ENCODE measurements at regions not wholly inside any gene's neighbourhood (a gene's known extent, or its start where the extent isn't known, plus 50 kb on each side); places are given as distances from the start of the nearest gene placed in this dataset.

- Histone ChIP-seq H3K4me1 (ENCODE audit: insufficient read depth) (no peaks in the 10 kb centered on the region), H3K36me3 (replicated peaks; ENCODE audit: insufficient read depth, low read depth) (no peaks in the 10 kb centered on the region), H3K9me2 (replicated peaks; ENCODE audit: insufficient read depth) (no peaks in the 10 kb centered on the region), H2AFZ (no peak overlapping the region), H3K79me2 (no peaks in the 10 kb centered on the region), H3K27me3 (no peaks in the 10 kb centered on the region), H4K20me1 (ENCODE audit: insufficient read depth, poor library complexity, severe bottlenecking) (no peaks in the 10 kb centered on the region), H3K4me3 (no peak overlapping the region), H3K27ac (no peak overlapping the region), H3K4me2 (no peak overlapping the region), H3K9me3 (ENCODE audit: low read depth) (no peaks in the 10 kb centered on the region)
- no peak for TF ChIP-seq EZH2phosphoT487 (IDR thresholded peaks at IDR 0.05; ENCODE audit: low read depth, severe bottlenecking, unreplicated experiment)
- no peak for TF ChIP-seq CTCF (IDR thresholded peaks at IDR 0.05; ENCODE audit: poor library complexity)
- TF ChIP-seq EZH2 (IDR thresholded peaks at IDR 0.05; ENCODE audit: borderline replicate concordance) = no peak
- DNase-seq (ENCODE audit: low spot score) = peak; percentile 19
- WGBS (ENCODE audit: low lambda C conversion rate, missing lambda C conversion rate) = 74% methylated on average over 3 of the region's 3 CpGs
Measured at GRCh38 chr2:196481324-196481697, 158.2 kb upstream of the CCDC150 start.

- Histone ChIP-seq H3K79me2 (no peaks in the 10 kb centered on the region), H3K27me3 (no peaks in the 10 kb centered on the region), H4K20me1 (ENCODE audit: insufficient read depth, poor library complexity, severe bottlenecking) (no peaks in the 10 kb centered on the region), H3K27ac (no peak overlapping the region), H3K9me2 (replicated peaks; ENCODE audit: insufficient read depth) (no peaks in the 10 kb centered on the region), H3K4me2 (no peak overlapping the region), H3K9me3 (ENCODE audit: low read depth) (no peaks in the 10 kb centered on the region), H3K36me3 (replicated peaks; ENCODE audit: insufficient read depth, low read depth) (no peaks in the 10 kb centered on the region), H3K4me3 (no peak overlapping the region), H3K4me1 (ENCODE audit: insufficient read depth) (no peaks in the 10 kb centered on the region), H2AFZ (no peak overlapping the region)
- whole genome bisulfite sequencing (ENCODE audit: low lambda C conversion rate, missing lambda C conversion rate) = 93% methylated on average over 6 of the region's 6 CpGs
- no peak for DNase-seq (ENCODE audit: low spot score)
- TF ChIP-seq EZH2 (IDR thresholded peaks at IDR 0.05; ENCODE audit: borderline replicate concordance) (no peak), EZH2phosphoT487 (IDR thresholded peaks at IDR 0.05; ENCODE audit: low read depth, severe bottlenecking, unreplicated experiment) (no peak)
Measured at GRCh38 chr2:196482119-196483065, 157.1 kb upstream of the CCDC150 start.

DNA sequence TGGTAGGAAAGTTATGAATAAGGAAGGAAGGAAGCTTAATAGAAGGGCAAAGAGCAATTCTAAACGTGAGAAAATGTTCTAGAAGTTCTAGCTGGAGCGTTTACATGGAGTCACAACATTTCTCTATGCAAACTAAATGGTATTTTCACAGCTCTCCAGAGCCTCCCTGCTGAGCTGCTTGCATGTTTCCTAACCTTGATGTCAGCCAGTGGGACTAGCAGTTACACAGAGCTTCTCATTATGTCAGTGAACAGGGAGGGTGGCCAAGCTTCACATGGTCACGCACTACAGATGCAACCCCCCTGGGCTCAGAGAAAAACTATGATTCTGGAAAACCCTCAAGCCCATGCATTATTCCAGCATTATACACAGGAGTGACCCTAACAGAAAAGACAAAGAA lies 153.4 kb upstream of the CCDC150 start:
- WGBS (ENCODE audit: low lambda C conversion rate, missing lambda C conversion rate) = 81% methylated on average over 3 of the region's 3 CpGs
- H3K79me2 ChIP-seq = no peaks in the 10 kb centered on the region
- H4K20me1 ChIP-seq (ENCODE audit: insufficient read depth, poor library complexity, severe bottlenecking) = no peaks in the 10 kb centered on the region
- H3K4me3 ChIP-seq = no peak overlapping the region
- no peaks in the 10 kb centered on the region for H3K4me1 ChIP-seq (ENCODE audit: insufficient read depth)
- TF ChIP-seq EZH2phosphoT487 (IDR thresholded peaks at IDR 0.05; ENCODE audit: low read depth, severe bottlenecking, unreplicated experiment) (no peak), EZH2 (IDR thresholded peaks at IDR 0.05; ENCODE audit: borderline replicate concordance) (no peak), CTCF (IDR thresholded peaks at IDR 0.05; ENCODE audit: poor library complexity) (no peak)
- H3K4me2 ChIP-seq = no peak overlapping the region
- no peaks in the 10 kb centered on the region for H3K36me3 ChIP-seq (replicated peaks; ENCODE audit: insufficient read depth, low read depth)
- H3K27me3 ChIP-seq = no peaks in the 10 kb centered on the region
- no peak overlapping the region for H3K27ac ChIP-seq
- H2AFZ ChIP-seq = no peak overlapping the region
- H3K9me3 ChIP-seq (ENCODE audit: low read depth) = no peaks in the 10 kb centered on the region
- no peaks in the 10 kb centered on the region for H3K9me2 ChIP-seq (replicated peaks; ENCODE audit: insufficient read depth)
- DNase-seq (ENCODE audit: low spot score) = no peak

GRCh38 chr2:196487417-196487816 lies 152.1 kb upstream of the CCDC150 start:
- 81% methylated on average over 3 of the region's 3 CpGs for WGBS (ENCODE audit: low lambda C conversion rate, missing lambda C conversion rate)
- Histone ChIP-seq H3K9me2 (replicated peaks; ENCODE audit: insufficient read depth) (no peaks in the 10 kb centered on the region), H3K27ac (no peak overlapping the region), H3K36me3 (replicated peaks; ENCODE audit: insufficient read depth, low read depth) (no peaks in the 10 kb centered on the region), H3K9me3 (ENCODE audit: low read depth) (no peaks in the 10 kb centered on the region), H3K79me2 (no peaks in the 10 kb centered on the region), H2AFZ (no peak overlapping the region), H3K4me3 (no peak overlapping the region), H3K4me1 (ENCODE audit: insufficient read depth) (no peaks in the 10 kb centered on the region), H4K20me1 (ENCODE audit: insufficient read depth, poor library complexity, severe bottlenecking) (no peaks in the 10 kb centered on the region), H3K4me2 (no peak overlapping the region), H3K27me3 (no peaks in the 10 kb centered on the region)
- no peak for TF ChIP-seq EZH2phosphoT487 (IDR thresholded peaks at IDR 0.05; ENCODE audit: low read depth, severe bottlenecking, unreplicated experiment)
- DNase-seq (ENCODE audit: low spot score) = no peak

Data from hepatocyte (in vitro differentiated cells).